ENCODE measurements at regions not wholly inside any gene's neighbourhood (a gene's known extent, or its start where the extent isn't known, plus 50 kb on each side); places are given as distances from the start of the nearest gene placed in this dataset.
A peak's percentile ranks its signal among the peaks of the same experiment; 100 is the strongest.

- Histone ChIP-seq H3K27me3 (no peaks in the 10 kb centered on the region), H3K4me1 (no peaks in the 10 kb centered on the region), H3K36me3 (no peaks in the 10 kb centered on the region), H3K4me3 (no peak overlapping the region), H3K9me3 (no peaks in the 10 kb centered on the region), H3K27ac (no peak overlapping the region)
- no peak for TF ChIP-seq POLR2A (IDR thresholded peaks at IDR 0.05)
- no peak for TF ChIP-seq POLR2AphosphoS5 (IDR thresholded peaks at IDR 0.05; ENCODE audit: insufficient read depth in 1 of 2, low read depth in 1 of 2)
- TF ChIP-seq, protein P1, sequence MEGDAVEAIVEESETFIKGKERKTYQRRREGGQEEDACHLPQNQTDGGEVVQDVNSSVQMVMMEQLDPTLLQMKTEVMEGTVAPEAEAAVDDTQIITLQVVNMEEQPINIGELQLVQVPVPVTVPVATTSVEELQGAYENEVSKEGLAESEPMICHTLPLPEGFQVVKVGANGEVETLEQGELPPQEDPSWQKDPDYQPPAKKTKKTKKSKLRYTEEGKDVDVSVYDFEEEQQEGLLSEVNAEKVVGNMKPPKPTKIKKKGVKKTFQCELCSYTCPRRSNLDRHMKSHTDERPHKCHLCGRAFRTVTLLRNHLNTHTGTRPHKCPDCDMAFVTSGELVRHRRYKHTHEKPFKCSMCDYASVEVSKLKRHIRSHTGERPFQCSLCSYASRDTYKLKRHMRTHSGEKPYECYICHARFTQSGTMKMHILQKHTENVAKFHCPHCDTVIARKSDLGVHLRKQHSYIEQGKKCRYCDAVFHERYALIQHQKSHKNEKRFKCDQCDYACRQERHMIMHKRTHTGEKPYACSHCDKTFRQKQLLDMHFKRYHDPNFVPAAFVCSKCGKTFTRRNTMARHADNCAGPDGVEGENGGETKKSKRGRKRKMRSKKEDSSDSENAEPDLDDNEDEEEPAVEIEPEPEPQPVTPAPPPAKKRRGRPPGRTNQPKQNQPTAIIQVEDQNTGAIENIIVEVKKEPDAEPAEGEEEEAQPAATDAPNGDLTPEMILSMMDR (IDR thresholded peaks at IDR 0.05) = no peak
- intact Hi-C loops (cut with DNase I) = no loop called here
- DNase-seq (ENCODE audit: extremely low spot score in 2 of 2) = peak in 1 of 2 donors; percentile 1
Measured at GRCh38 chr16:8204769-8205168, 385.5 kb downstream of the TMEM114 start.

DNA sequence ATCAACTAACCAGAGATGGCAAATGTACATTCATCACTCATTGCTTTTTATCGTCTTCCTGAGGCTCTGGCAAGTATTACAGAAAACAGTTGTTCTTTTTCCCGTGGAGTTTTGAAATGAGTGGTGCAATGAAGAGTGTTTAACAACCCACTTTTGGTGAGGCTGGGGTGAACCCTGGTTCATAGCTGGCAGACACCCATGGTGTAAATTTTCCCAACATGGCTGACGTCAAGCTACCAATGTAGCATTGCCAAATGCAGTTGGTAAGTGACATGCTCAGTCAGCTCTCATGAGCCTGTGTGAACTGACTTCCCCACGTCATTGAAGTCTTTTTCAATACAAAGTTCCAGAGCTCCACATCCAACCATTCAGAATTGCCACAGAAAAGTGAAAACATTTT lies 386.2 kb downstream of the TMEM114 start:
- no peak overlapping the region for H3K27ac ChIP-seq
- no peak overlapping the region for H3K4me3 ChIP-seq
- peak in 1 of 2 donors; percentile 16 for DNase-seq (ENCODE audit: extremely low spot score in 2 of 2)
- no peaks in the 10 kb centered on the region for H3K9me3 ChIP-seq
- H3K36me3 ChIP-seq = no peaks in the 10 kb centered on the region
- intact Hi-C loops (cut with DNase I) = no loop called here
- no peaks in the 10 kb centered on the region for H3K27me3 ChIP-seq
- H3K4me1 ChIP-seq = no peaks in the 10 kb centered on the region
- TF ChIP-seq, protein P1 (IDR thresholded peaks at IDR 0.05) = no peak

GRCh38 chr16:8203101-8203500 lies 387.2 kb downstream of the TMEM114 start:
- H3K27me3 ChIP-seq = no peaks in the 10 kb centered on the region
- intact Hi-C loops (cut with DNase I) = no loop called here
- no peak for TF ChIP-seq POLR2A (IDR thresholded peaks at IDR 0.05)
- no peak for TF ChIP-seq POLR2AphosphoS5 (IDR thresholded peaks at IDR 0.05; ENCODE audit: insufficient read depth in 1 of 2, low read depth in 1 of 2)
- TF ChIP-seq, protein P1 (IDR thresholded peaks at IDR 0.05) = no peak
- no peak overlapping the region for H3K27ac ChIP-seq
- H3K4me3 ChIP-seq = no peak overlapping the region
- no peaks in the 10 kb centered on the region for H3K36me3 ChIP-seq
- no peaks in the 10 kb centered on the region for H3K4me1 ChIP-seq
- no peaks in the 10 kb centered on the region for H3K9me3 ChIP-seq
- DNase-seq (ENCODE audit: extremely low spot score in 2 of 2) = peak in 1 of 2 donors; percentile 14

DNA sequence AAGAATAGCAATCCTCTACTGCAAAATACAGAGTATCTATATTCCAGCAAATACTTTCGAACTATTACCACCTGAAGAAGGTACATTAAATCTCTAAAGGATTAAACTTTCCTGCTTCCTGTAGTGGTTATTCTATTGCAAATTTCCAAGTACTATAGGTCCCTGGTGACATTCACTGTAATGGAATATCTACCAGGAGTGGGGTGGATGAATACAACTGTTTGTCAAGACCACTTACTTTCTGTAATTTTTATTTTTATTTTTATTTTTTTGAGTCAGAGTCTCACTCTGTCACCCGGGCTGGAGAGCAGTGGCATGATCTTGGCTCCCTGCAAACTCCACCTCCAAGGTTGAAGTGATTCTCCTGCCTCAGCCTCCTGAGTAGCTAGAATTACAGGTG lies 389.5 kb downstream of the TMEM114 start:
- Histone ChIP-seq H3K4me3 (no peak overlapping the region), H3K4me1 (no peaks in the 10 kb centered on the region), H3K27me3 (no peaks in the 10 kb centered on the region), H3K9me3 (no peaks in the 10 kb centered on the region), H3K36me3 (no peaks in the 10 kb centered on the region), H3K27ac (no peak overlapping the region)
- intact Hi-C loops (cut with DNase I) = no loop called here
- DNase-seq (ENCODE audit: extremely low spot score in 2 of 2) = no peak
- TF ChIP-seq POLR2AphosphoS5 (IDR thresholded peaks at IDR 0.05; ENCODE audit: insufficient read depth in 1 of 2, low read depth in 1 of 2) (no peak), POLR2A (IDR thresholded peaks at IDR 0.05) (no peak)
- TF ChIP-seq, protein P1 (IDR thresholded peaks at IDR 0.05) = no peak

GRCh38 chr16:8199390-8199789 lies 390.9 kb downstream of the TMEM114 start:
- DNase-seq (ENCODE audit: extremely low spot score in 2 of 2) = peak in 1 of 2 donors; percentile 2
- no peak overlapping the region for H3K27ac ChIP-seq
- intact Hi-C loops (cut with DNase I) = no loop called here
- no peaks in the 10 kb centered on the region for H3K9me3 ChIP-seq
- H3K36me3 ChIP-seq = no peaks in the 10 kb centered on the region
- H3K4me3 ChIP-seq = no peak overlapping the region
- TF ChIP-seq POLR2AphosphoS5 (IDR thresholded peaks at IDR 0.05; ENCODE audit: insufficient read depth in 1 of 2, low read depth in 1 of 2) (no peak), POLR2A (IDR thresholded peaks at IDR 0.05) (no peak)
- TF ChIP-seq, protein P1 (IDR thresholded peaks at IDR 0.05) = no peak
- no peaks in the 10 kb centered on the region for H3K27me3 ChIP-seq
- H3K4me1 ChIP-seq = no peaks in the 10 kb centered on the region

Data from vagina (tissue), 2 donors.